CD4-positive, CD25-positive, alpha-beta regulatory T cell (primary cell): ENCODE measurements at regions not wholly inside any gene's neighbourhood (a gene's known extent, or its start where the extent isn't known, plus 50 kb on each side); places are given as distances from the start of the nearest gene placed in this dataset.

Source experiments
- ATAC-seq, 2 donors: fragments of 150-1000 bp; cut with Tn5 transposase; one replicate each; pipeline ENCODE4 v1.10.0; 2021; ENCODE audit warnings: low read depth in 2 of 2, moderate number of reproducible peaks in 2 of 2, moderate library complexity in 1 of 2
- DNase-seq, 3 donors: peaks; one replicate each; pipeline versions ENCODE4 v3.0.0 to v3.0.0-alpha.2; 2012 to 2022; ENCODE audit warnings: mixed read lengths in 1 of 3
- H3K27ac ChIP-seq: one replicate; pipeline ENCODE4 v1.7.0; 2013; ENCODE audit warnings: mild to moderate bottlenecking, low read length; ENCODE audit not compliant: insufficient read depth, poor library complexity, severe bottlenecking
- H3K27me3 ChIP-seq: one replicate; pipeline ENCODE4 v1.7.0; 2013; ENCODE audit warnings: low read length; ENCODE audit not compliant: control insufficient read depth, insufficient read depth
- H3K36me3 ChIP-seq: one replicate; pipeline ENCODE4 v1.7.0; 2013; ENCODE audit warnings: mild to moderate bottlenecking, low read length, moderate library complexity; ENCODE audit not compliant: control insufficient read depth, insufficient read depth
- H3K4me1 ChIP-seq: 2 replicates; pipeline ENCODE4 v1.7.0; 2013; ENCODE audit warnings: mild to moderate bottlenecking, low read length; ENCODE audit not compliant: insufficient read depth, control insufficient read depth, poor library complexity, severe bottlenecking
- H3K4me3 ChIP-seq: one replicate; pipeline ENCODE4 v1.7.0; 2013; ENCODE audit warnings: low read depth, mild to moderate bottlenecking, low read length, moderate library complexity
- H3K9me3 ChIP-seq, 2 experiments: 1 replicate in 1 of 2; 2 replicates in 1 of 2; pipeline ENCODE4 v1.7.0; 2013; ENCODE audit warnings: low read length in 2 of 2, mild to moderate bottlenecking in 1 of 2, moderate library complexity in 1 of 2; ENCODE audit not compliant: control insufficient read depth in 2 of 2
- H3K27ac Mint-ChIP-seq, 3 donors: one replicate each; pipeline ENCODE4 v1.8.0; 2020 to 2022; ENCODE audit warnings: mild to moderate bottlenecking in 3 of 3, mixed read lengths in 3 of 3, moderate library complexity in 2 of 3
- H3K27me3 Mint-ChIP-seq: one replicate; pipeline ENCODE4 v1.8.0; 2022; ENCODE audit warnings: mild to moderate bottlenecking, mixed read lengths
- H3K36me3 Mint-ChIP-seq: one replicate; pipeline ENCODE4 v1.8.0; 2020; ENCODE audit warnings: mixed read lengths
- H3K4me1 Mint-ChIP-seq, 4 donors: one replicate each; pipeline ENCODE4 v1.8.0; 2020 to 2022; ENCODE audit warnings: mixed read lengths in 4 of 4, mild to moderate bottlenecking in 1 of 4
- H3K4me3 Mint-ChIP-seq, 4 donors: one replicate each; pipeline ENCODE4 v1.8.0; 2020 to 2022; ENCODE audit warnings: mild to moderate bottlenecking in 4 of 4, mixed read lengths in 4 of 4, moderate library complexity in 3 of 4
- H3K9me3 Mint-ChIP-seq, 7 donors: one replicate each; pipeline ENCODE4 v1.8.0; 2020 to 2022; ENCODE audit warnings: mixed read lengths in 7 of 7, mild to moderate bottlenecking in 3 of 7, moderate library complexity in 2 of 7

- Mint-ChIP-seq H3K9me3 (no peaks in the 10 kb centered on the region), H3K27ac (no peak overlapping the region), H3K4me3 (no peak overlapping the region), H3K27me3 (no peaks in the 10 kb centered on the region), H3K4me1 (no peaks in the 10 kb centered on the region), H3K36me3 (no peaks in the 10 kb centered on the region)
- Histone ChIP-seq H3K4me3 (no peak overlapping the region), H3K4me1 (no peaks in the 10 kb centered on the region), H3K27me3 (no peaks in the 10 kb centered on the region), H3K36me3 (no peaks in the 10 kb centered on the region), H3K27ac (no peak overlapping the region), H3K9me3 (no peaks in the 10 kb centered on the region)
- ATAC-seq (no peak), DNase-seq (no peak)
Measured at GRCh38 chr3:104738271-104738670, 628.4 kb upstream of the ALCAM start.

DNA sequence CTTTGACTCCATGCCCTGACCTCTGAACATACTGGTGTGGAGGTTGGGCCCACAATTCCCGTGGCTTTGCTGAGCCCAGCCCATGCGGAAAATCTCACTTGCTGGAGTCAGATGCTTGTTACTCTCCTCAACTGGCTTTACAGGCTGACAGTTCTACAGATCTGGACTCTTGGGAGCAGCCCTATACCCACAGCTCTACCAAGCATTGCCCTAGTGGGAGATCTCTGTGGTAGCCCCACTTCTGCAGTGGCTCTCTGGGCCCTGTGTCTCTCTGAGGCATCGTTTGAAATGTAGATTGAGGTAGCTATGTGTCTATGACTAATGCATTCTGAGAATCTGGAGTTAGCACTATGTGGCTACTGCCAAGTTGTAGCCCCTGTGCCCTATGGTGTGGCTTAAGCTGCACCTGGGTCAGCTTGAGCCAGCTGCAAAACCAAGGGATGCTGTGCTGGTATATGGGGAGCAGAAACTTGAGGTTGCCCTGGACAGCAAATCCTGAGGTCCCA, 625.8 kb upstream of the ALCAM start:
- ATAC-seq: no peak
- H3K4me3 Mint-ChIP-seq: no peak overlapping the region
- no peaks in the 10 kb centered on the region for H3K36me3 Mint-ChIP-seq
- H3K27me3 Mint-ChIP-seq: no peaks in the 10 kb centered on the region
- DNase-seq: no peak
- H3K4me3 ChIP-seq: no peak overlapping the region
- no peaks in the 10 kb centered on the region for H3K4me1 Mint-ChIP-seq
- no peaks in the 10 kb centered on the region for H3K4me1 ChIP-seq
- no peak overlapping the region for H3K27ac ChIP-seq
- no peaks in the 10 kb centered on the region for H3K27me3 ChIP-seq
- no peaks in the 10 kb centered on the region for H3K36me3 ChIP-seq
- H3K9me3 ChIP-seq: no peaks in the 10 kb centered on the region
- no peaks in the 10 kb centered on the region for H3K9me3 Mint-ChIP-seq
- H3K27ac Mint-ChIP-seq: no peak overlapping the region

DNA sequence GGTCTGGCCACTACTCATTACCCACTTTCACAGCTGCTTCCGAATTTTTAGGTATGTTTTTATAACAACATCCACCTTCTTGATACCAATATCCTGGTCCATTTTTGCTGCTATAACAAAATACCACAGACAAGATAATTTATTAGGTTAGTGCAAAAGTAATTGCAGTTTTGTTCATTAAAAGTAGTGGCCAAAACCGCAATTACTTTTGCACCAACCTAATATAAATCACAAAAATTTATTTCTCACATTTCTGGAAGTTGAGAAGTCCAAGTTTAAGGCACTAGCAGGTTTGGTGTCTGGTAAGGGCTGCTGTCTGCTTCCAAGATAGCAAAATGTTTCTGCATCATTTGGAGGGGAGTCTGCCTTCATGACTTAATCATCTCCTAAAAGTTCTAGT, 624.7 kb upstream of the ALCAM start:
- H3K36me3 Mint-ChIP-seq: no peaks in the 10 kb centered on the region
- Histone ChIP-seq H3K36me3 (no peaks in the 10 kb centered on the region), H3K4me1 (no peaks in the 10 kb centered on the region), H3K4me3 (no peak overlapping the region), H3K27ac (no peak overlapping the region), H3K9me3 (no peaks in the 10 kb centered on the region), H3K27me3 (no peaks in the 10 kb centered on the region)
- no peaks in the 10 kb centered on the region for H3K27me3 Mint-ChIP-seq
- H3K4me1 Mint-ChIP-seq: no peaks in the 10 kb centered on the region
- no peak overlapping the region for H3K27ac Mint-ChIP-seq
- no peak overlapping the region for H3K4me3 Mint-ChIP-seq
- no peak for ATAC-seq
- no peak for DNase-seq
- no peaks in the 10 kb centered on the region for H3K9me3 Mint-ChIP-seq

- Mint-ChIP-seq H3K36me3 (no peaks in the 10 kb centered on the region), H3K9me3 (no peaks in the 10 kb centered on the region), H3K4me1 (no peaks in the 10 kb centered on the region), H3K27ac (no peak overlapping the region), H3K27me3 (no peaks in the 10 kb centered on the region), H3K4me3 (no peak overlapping the region)
- ATAC-seq (no peak), DNase-seq (no peak)
- Histone ChIP-seq H3K27me3 (no peaks in the 10 kb centered on the region), H3K36me3 (no peaks in the 10 kb centered on the region), H3K4me3 (no peak overlapping the region), H3K4me1 (no peaks in the 10 kb centered on the region), H3K9me3 (no peaks in the 10 kb centered on the region), H3K27ac (no peak overlapping the region)
Measured at GRCh38 chr3:104745313-104745712, 621.4 kb upstream of the ALCAM start.

- Mint-ChIP-seq H3K36me3 (no peaks in the 10 kb centered on the region), H3K4me3 (no peak overlapping the region), H3K9me3 (no peaks in the 10 kb centered on the region), H3K27me3 (no peaks in the 10 kb centered on the region), H3K4me1 (no peaks in the 10 kb centered on the region), H3K27ac (no peak overlapping the region)
- Histone ChIP-seq H3K9me3 (no peaks in the 10 kb centered on the region), H3K27ac (no peak overlapping the region), H3K36me3 (no peaks in the 10 kb centered on the region), H3K4me3 (no peak overlapping the region), H3K27me3 (no peaks in the 10 kb centered on the region), H3K4me1 (no peaks in the 10 kb centered on the region)
- no peak for DNase-seq
- ATAC-seq: no peak
Measured at GRCh38 chr3:104746056-104746455, 620.7 kb upstream of the ALCAM start.

- DNase-seq: no peak
- Mint-ChIP-seq H3K4me1 (no peaks in the 10 kb centered on the region), H3K36me3 (no peaks in the 10 kb centered on the region), H3K4me3 (no peak overlapping the region), H3K27ac (no peak overlapping the region), H3K27me3 (no peaks in the 10 kb centered on the region), H3K9me3 (peaks cover 0 to 5% (median 0%) of the 10 kb centered on the region in 7 donors)
- Histone ChIP-seq H3K36me3 (no peaks in the 10 kb centered on the region), H3K27ac (no peak overlapping the region), H3K9me3 (no peaks in the 10 kb centered on the region), H3K27me3 (no peaks in the 10 kb centered on the region), H3K4me3 (no peak overlapping the region), H3K4me1 (no peaks in the 10 kb centered on the region)
- no peak for ATAC-seq
Measured at GRCh38 chr3:104750581-104750980, 616.1 kb upstream of the ALCAM start.

DNA sequence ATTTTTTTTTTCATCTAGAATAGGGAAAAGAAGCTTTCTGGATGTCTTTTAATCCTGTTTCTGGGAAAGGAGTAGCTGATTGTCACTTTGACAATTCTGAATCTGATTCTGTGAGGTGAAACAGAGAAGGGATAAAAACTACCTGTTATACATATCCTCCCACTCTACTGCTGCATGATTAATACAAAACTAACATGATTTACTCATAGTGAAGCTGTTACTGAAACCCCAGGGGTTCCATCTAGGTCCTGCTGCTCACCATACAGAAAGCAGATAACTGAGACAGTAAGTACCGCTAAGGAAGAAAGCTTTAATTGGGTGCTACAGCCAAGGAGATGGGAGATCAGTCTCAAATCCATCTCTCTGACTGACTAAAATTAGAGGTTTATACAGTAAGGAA, 610.9 kb upstream of the ALCAM start:
- ATAC-seq (no peak), DNase-seq (no peak)
- H3K4me1 Mint-ChIP-seq: no peaks in the 10 kb centered on the region
- H3K4me3 ChIP-seq: no peak overlapping the region
- H3K4me3 Mint-ChIP-seq: no peak overlapping the region
- no peaks in the 10 kb centered on the region for H3K36me3 Mint-ChIP-seq
- no peaks in the 10 kb centered on the region for H3K9me3 ChIP-seq
- no peak overlapping the region for H3K27ac Mint-ChIP-seq
- no peaks in the 10 kb centered on the region for H3K4me1 ChIP-seq
- H3K9me3 Mint-ChIP-seq: peaks cover 0 to 5% (median 0%) of the 10 kb centered on the region in 7 donors
- no peaks in the 10 kb centered on the region for H3K27me3 Mint-ChIP-seq
- no peaks in the 10 kb centered on the region for H3K27me3 ChIP-seq
- no peak overlapping the region for H3K27ac ChIP-seq
- no peaks in the 10 kb centered on the region for H3K36me3 ChIP-seq

DNA sequence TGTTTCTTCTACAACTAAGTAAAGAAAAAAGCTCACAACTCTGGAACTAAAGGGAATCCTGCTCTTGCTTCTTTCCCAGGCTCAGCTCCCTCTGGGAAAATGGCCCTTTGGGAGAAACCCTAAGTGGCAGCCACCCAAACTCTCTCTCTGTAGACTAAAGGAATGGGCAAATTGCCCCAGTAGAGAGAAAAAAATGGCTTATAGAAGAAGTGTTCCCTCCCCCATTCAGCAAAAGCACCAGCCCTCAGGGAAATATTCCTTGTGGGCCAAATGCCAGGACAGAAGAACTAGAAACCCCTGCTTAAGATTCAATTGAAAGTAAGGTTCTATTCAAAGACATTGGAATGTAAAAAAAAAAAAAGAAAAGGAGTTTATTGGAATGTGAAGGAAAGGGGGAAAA, 603.7 kb upstream of the ALCAM start:
- Mint-ChIP-seq H3K36me3 (no peaks in the 10 kb centered on the region), H3K9me3 (no peaks in the 10 kb centered on the region), H3K4me3 (no peak overlapping the region), H3K27me3 (no peaks in the 10 kb centered on the region), H3K27ac (no peak overlapping the region), H3K4me1 (no peaks in the 10 kb centered on the region)
- no peak for ATAC-seq
- H3K27me3 ChIP-seq: no peaks in the 10 kb centered on the region
- H3K4me1 ChIP-seq: no peaks in the 10 kb centered on the region
- H3K9me3 ChIP-seq: no peaks in the 10 kb centered on the region
- no peak overlapping the region for H3K27ac ChIP-seq
- no peak overlapping the region for H3K4me3 ChIP-seq
- no peak for DNase-seq
- H3K36me3 ChIP-seq: no peaks in the 10 kb centered on the region
